GM23338 (cell line): ENCODE measurements at regions not wholly inside any gene's neighbourhood (a gene's known extent, or its start where the extent isn't known, plus 50 kb on each side); places are given as distances from the start of the nearest gene placed in this dataset.
A peak's percentile ranks its signal among the peaks of the same experiment; 100 is the strongest.

Experiments
- ATAC-seq: fragments of 200-7000 bp; cut with Tn5 transposase; 3 replicates; pipeline ENCODE4 v1.9.1; 2020
- DNase-seq: peaks from one replicate; pipeline ENCODE4 v3.0.0-alpha.2; 2015; ENCODE audit warnings: low spot score
- H2AFZ ChIP-seq: fragments of 200-600 bp; sonication (generic); 2 replicates; pipeline ENCODE4 v1.8.0; 2016; ENCODE audit warnings: antibody characterized with exemption, mild to moderate bottlenecking, moderate library complexity
- H3F3A ChIP-seq: fragments of 200-600 bp; sonication (generic); replicated peaks from 2 replicates; pipeline ENCODE4 v1.8.0; 2017; ENCODE audit warnings: antibody characterized with exemption, mixed run types, low read depth
- H3K27ac ChIP-seq: fragments of 200-600 bp; sonication (generic); 2 replicates; pipeline ENCODE4 v1.6.1; 2016; ENCODE audit warnings: low read depth
- H3K27me3 ChIP-seq: fragments of 200-600 bp; sonication (generic); 2 replicates; pipeline ENCODE4 v1.8.0; 2016; ENCODE audit warnings: mild to moderate bottlenecking, mixed run types, moderate library complexity; ENCODE audit not compliant: insufficient read depth
- H3K36me3 ChIP-seq: fragments of 200-600 bp; sonication (generic); 2 replicates; pipeline ENCODE4 v1.8.0; 2016; ENCODE audit warnings: mild to moderate bottlenecking; ENCODE audit not compliant: insufficient read depth
- H3K4me1 ChIP-seq: fragments of 200-600 bp; sonication (generic); 2 replicates; pipeline ENCODE4 v1.8.0; 2016; ENCODE audit warnings: mild to moderate bottlenecking, moderate library complexity; ENCODE audit not compliant: insufficient read depth
- H3K4me2 ChIP-seq: fragments of 200-600 bp; sonication (generic); 2 replicates; pipeline ENCODE4 v1.7.1; 2017; ENCODE audit warnings: mixed run types
- H3K4me3 ChIP-seq: fragments of 200-600 bp; sonication (generic); 2 replicates; pipeline ENCODE4 v1.6.1; 2016; ENCODE audit warnings: mixed run types
- H3K79me2 ChIP-seq: fragments of 200-600 bp; sonication (generic); replicated peaks from 2 replicates; pipeline ENCODE4 v1.8.0; 2017; ENCODE audit warnings: mild to moderate bottlenecking; ENCODE audit not compliant: insufficient read depth
- H3K9me2 ChIP-seq: fragments of 200-600 bp; sonication (generic); 2 replicates; pipeline ENCODE4 v1.8.0; 2017; ENCODE audit not compliant: insufficient read depth
- H4K20me1 ChIP-seq: fragments of 200-600 bp; sonication (generic); replicated peaks from 2 replicates; pipeline ENCODE4 v1.8.0; 2017; ENCODE audit warnings: mild to moderate bottlenecking; ENCODE audit not compliant: insufficient read depth
- H3K27ac Mint-ChIP-seq: 2 replicates; pipeline ENCODE4 v1.8.0; 2020; ENCODE audit warnings: inconsistent platforms, mild to moderate bottlenecking, moderate library complexity, mixed read lengths
- H3K27me3 Mint-ChIP-seq: 3 replicates; pipeline ENCODE4 v1.8.0; 2022; ENCODE audit warnings: low read depth, mild to moderate bottlenecking, moderate library complexity, mixed read lengths, inconsistent platforms; ENCODE audit not compliant: insufficient read depth, poor library complexity
- H3K36me3 Mint-ChIP-seq: 3 replicates; pipeline ENCODE4 v1.8.0; 2021; ENCODE audit warnings: low read depth, mild to moderate bottlenecking, inconsistent platforms, moderate library complexity, mixed read lengths
- H3K4me1 Mint-ChIP-seq: 3 replicates; pipeline ENCODE4 v1.8.0; 2020; ENCODE audit warnings: mild to moderate bottlenecking, inconsistent platforms, mixed read lengths
- H3K4me3 Mint-ChIP-seq: 3 replicates; pipeline ENCODE4 v1.8.0; 2021; ENCODE audit warnings: moderate library complexity, mild to moderate bottlenecking, inconsistent platforms, mixed read lengths
- H3K9me3 Mint-ChIP-seq: 3 replicates; pipeline ENCODE4 v1.8.0; 2020; ENCODE audit warnings: moderate library complexity, mild to moderate bottlenecking, inconsistent platforms, mixed read lengths
- EZH2 ChIP-seq: fragments of 200-600 bp; sonication (generic); IDR thresholded peaks from one replicate; pipeline ENCODE4 v1.8.0; 2017; ENCODE audit warnings: antibody characterized with exemption, mild to moderate bottlenecking, low read depth; ENCODE audit not compliant: unreplicated experiment
- EZH2phosphoT487 ChIP-seq: fragments of 200-600 bp; sonication (generic); IDR thresholded peaks from one replicate; pipeline ENCODE4 v1.8.1; 2018; ENCODE audit warnings: antibody characterized with exemption; ENCODE audit not compliant: unreplicated experiment
- NANOG ChIP-seq: IDR thresholded peaks from 2 replicates; pipeline ENCODE4 v1.6.1; 2016; ENCODE audit warnings: antibody characterized with exemption, borderline replicate concordance
- POLR2AphosphoS5 ChIP-seq: IDR thresholded peaks from 2 replicates; pipeline ENCODE4 v1.6.1; 2016; ENCODE audit warnings: antibody characterized with exemption, low read depth
- ZNF331 ChIP-seq: fragments of 250-450 bp; sonication (Bioruptor Pico); IDR thresholded peaks from 2 replicates; pipeline ENCODE4 v1.5.0; 2020; ENCODE audit warnings: low read depth, mild to moderate bottlenecking, moderate library complexity
- TF ChIP-seq, protein P1 (sequence below): fragments of 250-450 bp; sonication (Bioruptor Pico); IDR thresholded peaks from 2 replicates; pipeline ENCODE4 v1.5.0; 2020; ENCODE audit warnings: mild to moderate bottlenecking, moderate library complexity
- TF ChIP-seq, protein P2 (sequence below), 2 experiments: fragments of 200-600 bp in 1 of 2; sonication (generic) in 1 of 2; conservative IDR thresholded peaks; 2 replicates each; pipeline versions ENCODE4 v1.5.1 to v1.6.1; 2016 to 2017; ENCODE audit warnings: antibody characterized with exemption in 2 of 2, low read depth in 2 of 2, mild to moderate bottlenecking in 2 of 2, moderate library complexity in 1 of 2

- TF ChIP-seq, protein P1, sequence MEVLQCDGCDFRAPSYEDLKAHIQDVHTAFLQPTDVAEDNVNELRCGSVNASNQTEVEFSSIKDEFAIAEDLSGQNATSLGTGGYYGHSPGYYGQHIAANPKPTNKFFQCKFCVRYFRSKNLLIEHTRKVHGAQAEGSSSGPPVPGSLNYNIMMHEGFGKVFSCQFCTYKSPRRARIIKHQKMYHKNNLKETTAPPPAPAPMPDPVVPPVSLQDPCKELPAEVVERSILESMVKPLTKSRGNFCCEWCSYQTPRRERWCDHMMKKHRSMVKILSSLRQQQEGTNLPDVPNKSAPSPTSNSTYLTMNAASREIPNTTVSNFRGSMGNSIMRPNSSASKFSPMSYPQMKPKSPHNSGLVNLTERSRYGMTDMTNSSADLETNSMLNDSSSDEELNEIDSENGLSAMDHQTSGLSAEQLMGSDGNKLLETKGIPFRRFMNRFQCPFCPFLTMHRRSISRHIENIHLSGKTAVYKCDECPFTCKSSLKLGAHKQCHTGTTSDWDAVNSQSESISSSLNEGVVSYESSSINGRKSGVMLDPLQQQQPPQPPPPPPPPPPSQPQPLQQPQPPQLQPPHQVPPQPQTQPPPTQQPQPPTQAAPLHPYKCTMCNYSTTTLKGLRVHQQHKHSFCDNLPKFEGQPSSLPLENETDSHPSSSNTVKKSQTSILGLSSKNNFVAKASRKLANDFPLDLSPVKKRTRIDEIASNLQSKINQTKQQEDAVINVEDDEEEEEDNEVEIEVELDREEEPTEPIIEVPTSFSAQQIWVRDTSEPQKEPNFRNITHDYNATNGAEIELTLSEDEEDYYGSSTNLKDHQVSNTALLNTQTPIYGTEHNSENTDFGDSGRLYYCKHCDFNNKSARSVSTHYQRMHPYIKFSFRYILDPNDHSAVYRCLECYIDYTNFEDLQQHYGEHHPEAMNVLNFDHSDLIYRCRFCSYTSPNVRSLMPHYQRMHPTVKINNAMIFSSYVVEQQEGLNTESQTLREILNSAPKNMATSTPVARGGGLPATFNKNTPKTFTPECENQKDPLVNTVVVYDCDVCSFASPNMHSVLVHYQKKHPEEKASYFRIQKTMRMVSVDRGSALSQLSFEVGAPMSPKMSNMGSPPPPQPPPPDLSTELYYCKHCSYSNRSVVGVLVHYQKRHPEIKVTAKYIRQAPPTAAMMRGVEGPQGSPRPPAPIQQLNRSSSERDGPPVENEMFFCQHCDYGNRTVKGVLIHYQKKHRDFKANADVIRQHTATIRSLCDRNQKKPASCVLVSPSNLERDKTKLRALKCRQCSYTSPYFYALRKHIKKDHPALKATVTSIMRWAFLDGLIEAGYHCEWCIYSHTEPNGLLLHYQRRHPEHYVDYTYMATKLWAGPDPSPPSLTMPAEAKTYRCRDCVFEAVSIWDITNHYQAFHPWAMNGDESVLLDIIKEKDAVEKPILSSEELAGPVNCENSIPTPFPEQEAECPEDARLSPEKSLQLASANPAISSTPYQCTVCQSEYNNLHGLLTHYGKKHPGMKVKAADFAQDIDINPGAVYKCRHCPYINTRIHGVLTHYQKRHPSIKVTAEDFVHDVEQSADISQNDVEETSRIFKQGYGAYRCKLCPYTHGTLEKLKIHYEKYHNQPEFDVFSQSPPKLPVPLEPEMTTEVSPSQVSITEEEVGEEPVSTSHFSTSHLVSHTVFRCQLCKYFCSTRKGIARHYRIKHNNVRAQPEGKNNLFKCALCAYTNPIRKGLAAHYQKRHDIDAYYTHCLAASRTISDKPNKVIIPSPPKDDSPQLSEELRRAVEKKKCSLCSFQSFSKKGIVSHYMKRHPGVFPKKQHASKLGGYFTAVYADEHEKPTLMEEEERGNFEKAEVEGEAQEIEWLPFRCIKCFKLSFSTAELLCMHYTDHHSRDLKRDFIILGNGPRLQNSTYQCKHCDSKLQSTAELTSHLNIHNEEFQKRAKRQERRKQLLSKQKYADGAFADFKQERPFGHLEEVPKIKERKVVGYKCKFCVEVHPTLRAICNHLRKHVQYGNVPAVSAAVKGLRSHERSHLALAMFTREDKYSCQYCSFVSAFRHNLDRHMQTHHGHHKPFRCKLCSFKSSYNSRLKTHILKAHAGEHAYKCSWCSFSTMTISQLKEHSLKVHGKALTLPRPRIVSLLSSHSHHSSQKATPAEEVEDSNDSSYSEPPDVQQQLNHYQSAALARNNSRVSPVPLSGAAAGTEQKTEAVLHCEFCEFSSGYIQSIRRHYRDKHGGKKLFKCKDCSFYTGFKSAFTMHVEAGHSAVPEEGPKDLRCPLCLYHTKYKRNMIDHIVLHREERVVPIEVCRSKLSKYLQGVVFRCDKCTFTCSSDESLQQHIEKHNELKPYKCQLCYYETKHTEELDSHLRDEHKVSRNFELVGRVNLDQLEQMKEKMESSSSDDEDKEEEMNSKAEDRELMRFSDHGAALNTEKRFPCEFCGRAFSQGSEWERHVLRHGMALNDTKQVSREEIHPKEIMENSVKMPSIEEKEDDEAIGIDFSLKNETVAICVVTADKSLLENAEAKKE (CRISPR knock-in tag): no peak
- TF ChIP-seq EZH2: no peak
These were observed 952.6 kb upstream of the MAP3K7 start (continued) for GRCh38 chr6:91539456-91539855.

GRCh38 chr6:91538622-91539021 is 951.8 kb upstream of the MAP3K7 start:
- ATAC-seq: no peak
- no peaks in the 10 kb centered on the region for H3K4me1 Mint-ChIP-seq
- Histone ChIP-seq H4K20me1 (no peaks in the 10 kb centered on the region), H3K4me1 (no peaks in the 10 kb centered on the region), H3K4me2 (no peak overlapping the region), H3K9me2 (no peaks in the 10 kb centered on the region), H3K27ac (no peak overlapping the region), H3K36me3 (no peaks in the 10 kb centered on the region), H3K27me3 (no peaks in the 10 kb centered on the region), H2AFZ (no peak overlapping the region), H3K79me2 (no peaks in the 10 kb centered on the region), H3K4me3 (no peak overlapping the region), H3F3A (no peaks in the 10 kb centered on the region)
- peaks cover 6% of the 10 kb centered on the region for H3K9me3 Mint-ChIP-seq
- no peak overlapping the region for H3K4me3 Mint-ChIP-seq
- no peaks in the 10 kb centered on the region for H3K27me3 Mint-ChIP-seq
- no peak for DNase-seq
- no peak overlapping the region for H3K27ac Mint-ChIP-seq
- TF ChIP-seq POLR2AphosphoS5 (no peak), NANOG (no peak), ZNF331 (CRISPR knock-in tag) (peak; percentile 23; the same call in 1 of the 2 replicates)
- H3K36me3 Mint-ChIP-seq: peaks cover 4% of the 10 kb centered on the region; the same call in 1 of the 3 replicates

DNA sequence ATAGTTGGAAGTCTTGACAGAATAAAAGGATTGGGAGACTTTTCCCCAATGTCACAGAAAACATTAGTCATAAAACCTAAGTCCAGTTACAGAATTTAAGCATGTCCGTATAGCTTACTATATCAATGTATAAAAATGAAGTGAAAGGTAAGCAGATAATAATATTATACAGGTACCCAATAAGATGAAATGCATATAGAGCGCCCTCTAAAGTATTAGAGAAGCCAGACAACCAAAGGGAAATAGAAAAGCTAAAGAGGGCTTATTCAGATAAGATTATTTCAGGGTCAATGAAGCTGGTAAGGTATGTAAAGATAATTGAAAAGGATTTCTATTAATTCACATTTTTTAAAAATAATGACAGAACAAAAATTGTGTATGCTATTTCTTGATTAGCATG is 947.7 kb upstream of the MAP3K7 start:
- H3K79me2 ChIP-seq: no peaks in the 10 kb centered on the region
- H3K27me3 ChIP-seq: no peaks in the 10 kb centered on the region

More for the DNA sequence above, 947.7 kb upstream of the MAP3K7 start:
- no peaks in the 10 kb centered on the region for H3K4me1 Mint-ChIP-seq
- no peak for TF ChIP-seq EZH2phosphoT487
- TF ChIP-seq, protein P2, sequence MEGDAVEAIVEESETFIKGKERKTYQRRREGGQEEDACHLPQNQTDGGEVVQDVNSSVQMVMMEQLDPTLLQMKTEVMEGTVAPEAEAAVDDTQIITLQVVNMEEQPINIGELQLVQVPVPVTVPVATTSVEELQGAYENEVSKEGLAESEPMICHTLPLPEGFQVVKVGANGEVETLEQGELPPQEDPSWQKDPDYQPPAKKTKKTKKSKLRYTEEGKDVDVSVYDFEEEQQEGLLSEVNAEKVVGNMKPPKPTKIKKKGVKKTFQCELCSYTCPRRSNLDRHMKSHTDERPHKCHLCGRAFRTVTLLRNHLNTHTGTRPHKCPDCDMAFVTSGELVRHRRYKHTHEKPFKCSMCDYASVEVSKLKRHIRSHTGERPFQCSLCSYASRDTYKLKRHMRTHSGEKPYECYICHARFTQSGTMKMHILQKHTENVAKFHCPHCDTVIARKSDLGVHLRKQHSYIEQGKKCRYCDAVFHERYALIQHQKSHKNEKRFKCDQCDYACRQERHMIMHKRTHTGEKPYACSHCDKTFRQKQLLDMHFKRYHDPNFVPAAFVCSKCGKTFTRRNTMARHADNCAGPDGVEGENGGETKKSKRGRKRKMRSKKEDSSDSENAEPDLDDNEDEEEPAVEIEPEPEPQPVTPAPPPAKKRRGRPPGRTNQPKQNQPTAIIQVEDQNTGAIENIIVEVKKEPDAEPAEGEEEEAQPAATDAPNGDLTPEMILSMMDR (conservative IDR thresholded peaks at IDR 0.05; ENCODE audit: low read depth in 2 of 2): peak in 1 of 2 experiments; percentile 84; a peak in 3 of 4 replicates
- no peak overlapping the region for H3K27ac Mint-ChIP-seq
- H2AFZ ChIP-seq: no peak overlapping the region
- H4K20me1 ChIP-seq: no peaks in the 10 kb centered on the region
- no peaks in the 10 kb centered on the region for H3F3A ChIP-seq
- no peaks in the 10 kb centered on the region for H3K4me1 ChIP-seq
- H3K9me3 Mint-ChIP-seq: peaks cover 6% of the 10 kb centered on the region
- no peak overlapping the region for H3K4me3 ChIP-seq
- DNase-seq (peak; percentile 39), ATAC-seq (no peak; the same call in 2 of the 3 replicates)
- no peaks in the 10 kb centered on the region for H3K9me2 ChIP-seq
- H3K27me3 Mint-ChIP-seq: no peaks in the 10 kb centered on the region
- H3K4me2 ChIP-seq: no peak overlapping the region
- no peak overlapping the region for H3K27ac ChIP-seq
- no peaks in the 10 kb centered on the region for H3K36me3 ChIP-seq
- H3K4me3 Mint-ChIP-seq: no peak overlapping the region
- H3K36me3 Mint-ChIP-seq: peaks cover 4% of the 10 kb centered on the region; the same call in 1 of the 3 replicates
